ENCODE measurements at regions not wholly inside any gene's neighbourhood (a gene's known extent, or its start where the extent isn't known, plus 50 kb on each side); places are given as distances from the start of the nearest gene placed in this dataset.
"Not testable (repeated sequence)": the region's sequence is repeated elsewhere in the genome, so short reads cannot be mapped to it uniquely, and the experiment has no call there.

- Mint-ChIP-seq H3K4me3 (no peak overlapping the region), H3K36me3 (no peaks in the 10 kb centered on the region), H3K27me3 (peaks cover 0 to 6% (median 0%) of the 10 kb centered on the region in 5 donors), H3K4me1 (no peaks in the 10 kb centered on the region), H3K9me3 (peaks cover 3 to 25% (median 8%) of the 10 kb centered on the region in 9 donors), H3K27ac (no peak overlapping the region)
- ATAC-seq (no peak), DNase-seq (no peak)
- POLR2A ChIA-PET = no interaction called here
Measured at GRCh38 chr11:50088231-50088630, 55.6 kb downstream of the OR4C45 start.

DNA sequence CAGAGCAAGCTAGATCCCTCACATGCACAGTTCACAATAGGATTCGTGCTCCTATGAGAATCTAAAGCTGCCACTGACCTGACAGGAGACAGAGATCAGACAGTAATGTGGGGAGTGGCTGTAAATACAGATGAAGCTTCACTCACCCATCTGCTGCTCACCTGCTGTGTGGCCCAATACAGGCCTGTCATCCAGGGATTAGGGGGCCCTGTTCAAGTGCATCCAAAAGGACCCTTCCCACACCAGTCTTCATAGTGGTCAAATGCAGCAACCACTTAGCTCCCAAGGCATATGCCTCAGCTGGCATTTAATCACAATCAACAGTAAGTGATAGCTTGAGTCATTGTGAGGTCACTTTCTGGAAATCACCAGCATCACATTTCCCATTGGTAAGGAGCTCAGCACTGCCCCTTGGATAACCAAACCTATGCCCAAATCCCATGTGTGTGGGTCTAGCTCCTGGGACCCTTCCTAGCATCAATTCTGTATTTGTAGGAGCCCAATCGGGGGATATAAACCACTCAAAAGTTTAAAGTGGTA is 65.6 kb downstream of the OR4C45 start:
- Mint-ChIP-seq H3K27me3 (no peaks in the 10 kb centered on the region), H3K9me3 (peaks cover 0 to 13% (median 8%) of the 10 kb centered on the region in 9 donors), H3K27ac (no peak overlapping the region), H3K4me3 (no peak overlapping the region), H3K36me3 (no peaks in the 10 kb centered on the region), H3K4me1 (no peaks in the 10 kb centered on the region)
- ATAC-seq (no peak), DNase-seq (no peak)
- POLR2A ChIA-PET = no interaction called here

DNA sequence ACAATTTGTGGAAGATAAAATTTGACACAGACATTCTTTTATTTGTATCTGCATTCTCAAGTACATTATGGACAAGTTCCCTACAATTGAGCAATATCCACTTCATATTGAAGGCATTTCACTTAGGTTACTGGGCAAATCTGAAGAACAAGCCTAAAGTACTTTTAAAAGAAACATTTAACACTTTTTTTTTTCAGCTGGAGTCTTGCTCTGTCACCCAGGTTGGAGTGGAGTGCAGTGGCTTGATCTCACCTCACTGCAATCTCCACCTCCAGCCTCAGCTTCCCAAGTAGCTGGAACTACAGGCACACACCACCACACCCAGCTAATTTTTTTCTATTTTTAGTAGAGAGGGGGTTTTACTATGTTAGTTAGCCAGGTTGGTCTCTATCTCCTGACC is 70.2 kb downstream of the OR4C45 start:
- H3K27me3 Mint-ChIP-seq = no peaks in the 10 kb centered on the region
- H3K4me3 Mint-ChIP-seq = no peak overlapping the region
- no peak overlapping the region for H3K27ac Mint-ChIP-seq
- ATAC-seq (no peak), DNase-seq (no peak)
- POLR2A ChIA-PET = no interaction called here
- H3K36me3 Mint-ChIP-seq = peaks cover 0 to 1% (median 0%) of the 10 kb centered on the region in 3 donors
- peaks cover 0 to 12% (median 4%) of the 10 kb centered on the region in 9 donors for H3K9me3 Mint-ChIP-seq
- H3K4me1 Mint-ChIP-seq = no peaks in the 10 kb centered on the region

DNA sequence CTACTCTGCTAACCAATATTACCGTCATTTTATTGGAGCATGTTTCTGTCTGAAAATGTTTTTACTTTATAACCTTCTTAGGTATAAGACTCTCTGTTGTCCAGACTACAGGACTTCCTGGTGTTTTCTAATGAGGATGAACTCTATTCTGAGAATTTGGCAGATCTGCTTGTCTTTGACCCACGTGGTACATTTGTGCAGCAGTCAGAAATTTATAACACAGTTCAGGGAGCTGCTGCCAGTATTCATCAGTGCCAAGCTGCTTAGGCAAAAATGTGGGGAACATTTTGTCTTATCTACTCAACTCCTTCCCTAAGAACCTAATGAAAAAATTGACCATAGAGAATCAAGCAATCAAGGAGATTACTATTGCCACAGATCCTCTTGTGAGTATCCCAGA is 108.0 kb downstream of the OR4C45 start:
- Mint-ChIP-seq H3K36me3 (peaks cover 0 to 18% (median 0%) of the 10 kb centered on the region in 3 donors), H3K9me3 (peaks cover 4 to 54% (median 19%) of the 10 kb centered on the region in 9 donors)
- H3K27ac Mint-ChIP-seq, H3K4me1 Mint-ChIP-seq, DNase-seq, POLR2A ChIA-PET, H3K4me3 Mint-ChIP-seq, H3K27me3 Mint-ChIP-seq, ATAC-seq: not testable (repeated sequence)

GRCh38 chr11:50146308-50146707 is 113.6 kb downstream of the OR4C45 start:
- H3K27ac Mint-ChIP-seq, H3K4me1 Mint-ChIP-seq, H3K27me3 Mint-ChIP-seq, POLR2A ChIA-PET, H3K4me3 Mint-ChIP-seq, ATAC-seq, DNase-seq: not testable (repeated sequence)
- peaks cover 0 to 28% (median 0%) of the 10 kb centered on the region in 3 donors for H3K36me3 Mint-ChIP-seq
- peaks cover under 1 to 61% (median 27%) of the 10 kb centered on the region in 9 donors for H3K9me3 Mint-ChIP-seq

DNA sequence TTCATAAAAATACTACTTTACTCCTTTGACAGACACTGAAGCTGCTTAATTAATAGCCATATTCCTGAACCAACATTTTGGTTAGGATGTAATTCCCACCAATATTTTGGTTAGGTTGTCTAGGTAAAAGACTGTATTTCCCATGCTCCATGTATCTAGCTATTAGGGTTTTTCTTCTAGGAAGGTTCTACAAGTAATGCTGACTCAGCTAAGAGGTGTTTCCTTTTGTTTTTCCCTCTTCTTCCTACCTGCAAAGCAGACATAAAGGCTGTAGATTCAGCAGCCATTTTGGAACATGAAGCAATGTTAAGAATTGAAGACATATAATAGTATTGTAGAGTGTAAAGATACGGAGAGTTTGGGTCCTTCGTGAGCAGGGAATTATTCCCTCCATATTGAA is 115.3 kb downstream of the OR4C45 start:
- H3K4me1 Mint-ChIP-seq, POLR2A ChIA-PET, DNase-seq, ATAC-seq, H3K27ac Mint-ChIP-seq, H3K27me3 Mint-ChIP-seq, H3K4me3 Mint-ChIP-seq: not testable (repeated sequence)
- Mint-ChIP-seq H3K36me3 (peaks cover 0 to 21% (median 0%) of the 10 kb centered on the region in 3 donors), H3K9me3 (peaks cover 8 to 70% (median 29%) of the 10 kb centered on the region in 9 donors)

- H3K27ac Mint-ChIP-seq = no peak overlapping the region
- POLR2A ChIA-PET = no interaction called here
Measured at GRCh38 chr11:50155508-50155907, 122.8 kb downstream of the OR4C45 start.

DNA sequence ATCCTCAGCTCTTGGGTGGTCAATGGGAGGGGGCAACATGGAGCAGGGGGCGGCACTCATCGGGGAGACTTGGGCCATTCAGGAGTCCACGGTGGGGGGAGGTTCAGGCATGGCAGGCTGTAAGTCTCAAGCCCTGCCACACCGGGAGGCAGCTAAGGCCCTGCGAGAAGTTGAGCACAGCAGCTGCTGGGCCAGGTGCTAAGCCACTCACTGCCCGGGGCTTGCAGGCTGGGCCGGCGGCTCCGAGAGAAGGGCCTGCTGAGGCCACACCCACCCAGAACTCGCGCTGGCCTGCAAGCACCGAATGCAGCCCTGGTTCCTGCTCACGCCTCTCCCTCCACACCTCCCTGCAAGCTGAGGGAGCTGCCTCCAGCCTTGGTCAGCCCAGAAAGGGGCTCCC is 131.4 kb downstream of the OR4C45 start:
- H3K4me3 Mint-ChIP-seq = no peak overlapping the region
- no peak for ATAC-seq
- peak in 1 of 10 donors; percentile 4 for DNase-seq
- H3K9me3 Mint-ChIP-seq = peaks cover 5 to 52% (median 19%) of the 10 kb centered on the region in 9 donors
- POLR2A ChIA-PET = no interaction called here
- no peaks in the 10 kb centered on the region for H3K27me3 Mint-ChIP-seq
- no peak overlapping the region for H3K27ac Mint-ChIP-seq
- no peaks in the 10 kb centered on the region for H3K4me1 Mint-ChIP-seq
- peaks cover 0 to under 1% (median 0%) of the 10 kb centered on the region in 3 donors for H3K36me3 Mint-ChIP-seq

More at GRCh38 chr11:50155508-50155907, 122.8 kb downstream of the OR4C45 start:
- ATAC-seq (no peak), DNase-seq (no peak)
- no peaks in the 10 kb centered on the region for H3K27me3 Mint-ChIP-seq
- H3K4me1 Mint-ChIP-seq = no peaks in the 10 kb centered on the region
- H3K36me3 Mint-ChIP-seq = peaks cover 0 to 1% (median 0%) of the 10 kb centered on the region in 3 donors
- no peak overlapping the region for H3K4me3 Mint-ChIP-seq
- peaks cover 10 to 66% (median 29%) of the 10 kb centered on the region in 9 donors for H3K9me3 Mint-ChIP-seq

DNA sequence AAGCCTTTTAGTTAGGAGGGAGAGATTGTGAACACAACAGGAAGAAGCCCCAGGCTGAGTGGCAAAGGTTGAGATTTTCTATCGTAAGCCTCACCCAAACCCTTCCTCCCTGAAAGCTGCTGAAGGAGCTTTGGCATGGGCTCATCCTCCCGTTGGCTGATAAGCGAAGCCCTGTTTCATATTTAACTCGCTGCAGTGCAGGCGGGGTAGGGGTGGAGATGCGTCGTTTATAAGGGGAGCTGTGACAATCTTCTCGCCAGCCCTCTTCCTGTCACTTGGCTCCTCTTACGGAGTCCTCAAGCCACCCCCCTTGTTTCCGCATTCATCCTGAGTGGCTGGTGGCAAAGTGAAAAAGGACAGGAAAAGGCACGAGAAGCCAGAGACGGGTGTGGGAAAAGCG is 137.0 kb downstream of the OR4C45 start:
- Mint-ChIP-seq H3K4me1 (no peaks in the 10 kb centered on the region), H3K27ac (no peak overlapping the region), H3K36me3 (peaks cover 0 to 9% (median 2%) of the 10 kb centered on the region in 3 donors), H3K9me3 (peaks cover 5 to 32% (median 13%) of the 10 kb centered on the region in 9 donors), H3K27me3 (no peaks in the 10 kb centered on the region), H3K4me3 (no peak overlapping the region)
- POLR2A ChIA-PET = no interaction called here
- ATAC-seq (no peak), DNase-seq (no peak)

DNA sequence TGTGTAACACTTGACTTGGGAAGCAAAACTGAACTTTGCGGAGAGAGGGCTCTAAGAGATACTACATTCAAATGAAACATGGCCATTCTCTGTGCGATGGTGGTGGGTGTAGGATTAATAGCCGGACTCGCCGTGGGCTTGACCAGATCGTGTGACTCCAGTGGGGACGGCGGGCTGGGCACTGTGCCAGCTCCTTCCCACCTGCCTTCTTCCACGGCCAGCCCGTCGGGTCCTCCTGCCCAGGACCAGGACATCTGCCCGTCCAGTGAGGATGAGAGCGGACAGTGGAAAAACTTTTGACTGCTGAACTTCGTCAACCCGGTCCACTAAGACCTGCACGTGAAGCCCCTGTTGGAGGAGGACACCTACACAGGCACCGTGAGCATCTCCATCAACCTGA is 137.4 kb downstream of the OR4C45 start:
- Mint-ChIP-seq H3K36me3 (peaks cover 0 to 9% (median 2%) of the 10 kb centered on the region in 3 donors), H3K4me1 (no peaks in the 10 kb centered on the region), H3K27ac (no peak overlapping the region), H3K4me3 (no peak overlapping the region), H3K9me3 (peaks cover 5 to 32% (median 13%) of the 10 kb centered on the region in 9 donors), H3K27me3 (no peaks in the 10 kb centered on the region)
- DNase-seq (peak in 1 of 10 donors; percentile 57), ATAC-seq (no peak)
- POLR2A ChIA-PET = no interaction called here

DNA sequence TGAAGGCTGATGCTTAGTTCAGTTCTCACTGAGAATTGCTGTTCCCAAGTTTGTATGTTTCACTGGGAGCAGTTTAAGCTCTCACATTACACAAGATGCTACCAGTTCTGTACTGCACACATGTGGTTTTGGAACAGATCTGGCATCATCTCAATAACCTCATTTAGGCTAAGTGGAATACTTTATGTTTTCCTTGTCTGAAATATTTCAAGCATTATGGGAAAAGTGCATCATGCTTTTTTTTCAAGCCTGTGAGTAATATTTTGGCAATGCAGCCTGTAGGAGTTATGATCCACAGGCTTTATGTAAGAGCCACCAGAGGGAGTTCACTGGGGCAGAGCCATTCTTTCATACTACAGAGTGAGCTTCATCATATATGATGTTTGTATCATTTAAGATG is 141.5 kb downstream of the OR4C45 start:
- H3K27me3 Mint-ChIP-seq = no peaks in the 10 kb centered on the region
- H3K36me3 Mint-ChIP-seq = peaks cover 0 to 14% (median 2%) of the 10 kb centered on the region in 3 donors
- no peaks in the 10 kb centered on the region for H3K4me1 Mint-ChIP-seq
- POLR2A ChIA-PET = no interaction called here
- peaks cover 4 to 20% (median 10%) of the 10 kb centered on the region in 9 donors for H3K9me3 Mint-ChIP-seq
- no peak overlapping the region for H3K4me3 Mint-ChIP-seq
- ATAC-seq = peak in 1 of 2 donors; percentile 53
- DNase-seq = peak in 1 of 10 donors; percentile 5
- no peak overlapping the region for H3K27ac Mint-ChIP-seq

DNA sequence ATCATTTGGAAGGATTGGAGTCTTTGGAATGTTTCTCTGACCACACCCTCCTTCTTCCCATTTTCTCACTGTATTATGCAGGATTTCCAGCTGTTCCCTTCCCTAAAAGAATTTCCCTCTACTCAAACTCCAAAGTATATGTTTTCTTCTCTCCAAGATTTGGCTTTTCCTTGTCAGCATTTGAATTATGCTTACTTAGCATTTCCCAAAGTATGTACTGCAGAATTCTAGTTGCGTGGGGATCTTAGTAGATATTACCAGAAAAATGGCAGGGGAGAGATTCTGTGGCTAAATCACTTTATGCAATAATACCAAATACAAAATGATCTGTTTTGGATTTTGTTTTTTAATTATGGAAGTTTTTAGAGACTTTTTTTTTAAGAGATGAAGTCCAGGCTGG is 142.3 kb downstream of the OR4C45 start:
- Mint-ChIP-seq H3K36me3 (peaks cover 0 to 11% (median 2%) of the 10 kb centered on the region in 3 donors), H3K9me3 (peaks cover 0 to 17% (median 6%) of the 10 kb centered on the region in 9 donors), H3K4me3 (no peak overlapping the region), H3K4me1 (no peaks in the 10 kb centered on the region), H3K27ac (no peak overlapping the region), H3K27me3 (no peaks in the 10 kb centered on the region)
- POLR2A ChIA-PET = no interaction called here
- no peak for ATAC-seq
- peak in 2 of 10 donors; percentile 9 to 13 for DNase-seq

- ATAC-seq (peak in 1 of 2 donors; percentile 47), DNase-seq (peak in 2 of 10 donors; percentile 6 to 16)
- POLR2A ChIA-PET = no interaction called here
- Mint-ChIP-seq H3K9me3 (peaks cover 0 to 20% (median 9%) of the 10 kb centered on the region in 9 donors), H3K27ac (no peak overlapping the region), H3K36me3 (peaks cover 0 to 6% (median 0%) of the 10 kb centered on the region in 3 donors), H3K27me3 (no peaks in the 10 kb centered on the region), H3K4me3 (no peak overlapping the region), H3K4me1 (no peaks in the 10 kb centered on the region)
Measured at GRCh38 chr11:50178737-50179136, 146.1 kb downstream of the OR4C45 start.

DNA sequence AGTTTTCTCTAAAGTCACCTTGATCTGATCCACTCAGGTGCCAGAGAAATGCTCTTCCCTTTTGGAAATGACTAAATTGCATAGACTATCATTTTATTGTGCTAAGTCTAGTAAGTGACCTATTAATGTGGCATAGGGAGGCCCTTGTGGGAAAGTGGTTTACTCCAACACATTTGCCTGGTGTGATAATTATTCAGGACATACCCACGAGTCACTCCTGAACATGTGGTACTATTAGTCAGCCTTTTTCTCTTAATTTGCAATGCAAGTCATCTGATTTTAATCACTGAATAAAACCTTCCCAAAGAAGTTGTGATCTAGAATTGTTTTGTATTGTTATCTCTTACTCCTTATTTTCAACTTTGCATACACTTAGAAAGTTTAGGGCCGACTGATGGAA is 148.7 kb downstream of the OR4C45 start:
- peaks cover 0 to 11% (median 0%) of the 10 kb centered on the region in 3 donors for H3K36me3 Mint-ChIP-seq
- no peaks in the 10 kb centered on the region for H3K27me3 Mint-ChIP-seq
- no peak overlapping the region for H3K4me3 Mint-ChIP-seq
- no peak for DNase-seq
- H3K4me1 Mint-ChIP-seq = no peaks in the 10 kb centered on the region
- peaks cover 6 to 36% (median 18%) of the 10 kb centered on the region in 9 donors for H3K9me3 Mint-ChIP-seq
- no peak overlapping the region for H3K27ac Mint-ChIP-seq
- no peak for ATAC-seq
- POLR2A ChIA-PET = no interaction called here
